OCI-LY3 (cell line): ENCODE measurements at regions not wholly inside any gene's neighbourhood (a gene's known extent, or its start where the extent isn't known, plus 50 kb on each side); places are given as distances from the start of the nearest gene placed in this dataset.

Source experiments
- H2AFZ ChIP-seq: fragments of 200-600, 300-600 bp; shearing (Covaris generic); 2 replicates; pipeline ENCODE4 v1.6.0; 2014; ENCODE audit warnings: antibody characterized with exemption, low read depth, low read length
- H3K27ac ChIP-seq: fragments of 200-600, 300-600 bp; sonication (generic); 2 replicates; pipeline ENCODE4 v1.5.1; 2014; ENCODE audit warnings: mild to moderate bottlenecking, low read length, moderate library complexity, mixed read lengths
- H3K27me3 ChIP-seq: fragments of 200-600, 300-600 bp; sonication (generic); 2 replicates; pipeline ENCODE4 v1.6.1; 2014; ENCODE audit warnings: low read depth, low read length, mixed read lengths
- H3K36me3 ChIP-seq: fragments of 200-600, 300-600 bp; sonication (generic); replicated peaks from 2 replicates; pipeline ENCODE3; 2014; ENCODE audit warnings: low read depth, low read length, mixed read lengths
- H3K4me1 ChIP-seq: fragments of 300-600, 200-600 bp; sonication (generic); 2 replicates; pipeline ENCODE4 v1.6.1; 2014; ENCODE audit warnings: low read length, mixed read lengths
- H3K4me2 ChIP-seq: fragments of 200-600, 300-600 bp; sonication (generic); 2 replicates; pipeline ENCODE4 v1.6.1; 2014; ENCODE audit warnings: low read length, mixed read lengths
- H3K4me3 ChIP-seq: fragments of 300-600, 200-600 bp; sonication (generic); 2 replicates; pipeline ENCODE4 v1.5.1; 2014; ENCODE audit warnings: antibody characterized with exemption, mild to moderate bottlenecking, low read length, moderate library complexity
- H3K79me2 ChIP-seq: fragments of 300-600, 200-600 bp; shearing (Covaris generic); 2 replicates; pipeline ENCODE4 v1.6.1; 2014; ENCODE audit warnings: mild to moderate bottlenecking, low read length, mixed read lengths
- H3K9ac ChIP-seq: fragments of 300-600, 200-600 bp; shearing (Covaris generic); 2 replicates; pipeline ENCODE4 v1.6.0; 2014; ENCODE audit warnings: mild to moderate bottlenecking, low read length, moderate library complexity
- H3K9me3 ChIP-seq: fragments of 200-600, 300-600 bp; shearing (Covaris generic); 2 replicates; pipeline ENCODE4 v1.6.1; 2014; ENCODE audit warnings: low read length, mixed read lengths; ENCODE audit not compliant: insufficient read depth
- H4K20me1 ChIP-seq: fragments of 200-600, 300-600 bp; sonication (generic); 2 replicates; pipeline ENCODE4 v1.6.1; 2016; ENCODE audit warnings: low read length, mixed read lengths; ENCODE audit not compliant: insufficient read depth
- CTCF ChIP-seq: fragments of 200-600, 300-600 bp; sonication (generic); IDR thresholded peaks from 2 replicates; pipeline ENCODE4 v1.5.1; 2014; ENCODE audit warnings: antibody characterized with exemption, low read length, low read depth
- EZH2phosphoT487 ChIP-seq: fragments of 200-600 bp; shearing (Covaris generic); IDR thresholded peaks from 2 replicates; pipeline ENCODE4 v1.6.1; 2018; ENCODE audit warnings: antibody characterized with exemption, mixed run types, low read depth

GRCh38 chr2:82282111-82282882 is 1977.7 kb upstream of the LRRTM1 start:
- H3K27ac ChIP-seq: no peak overlapping the region
- no peaks in the 10 kb centered on the region for H3K4me1 ChIP-seq
- no peak overlapping the region for H2AFZ ChIP-seq
- H4K20me1 ChIP-seq: no peaks in the 10 kb centered on the region
- H3K9ac ChIP-seq: no peak overlapping the region
- TF ChIP-seq EZH2phosphoT487: no peak
- TF ChIP-seq CTCF: peak; percentile 23; the same call in 1 of the 2 replicates
- H3K36me3 ChIP-seq: no peaks in the 10 kb centered on the region
- H3K79me2 ChIP-seq: no peaks in the 10 kb centered on the region
- H3K4me2 ChIP-seq: no peak overlapping the region
- no peak overlapping the region for H3K4me3 ChIP-seq
- no peaks in the 10 kb centered on the region for H3K27me3 ChIP-seq
- no peaks in the 10 kb centered on the region for H3K9me3 ChIP-seq

DNA sequence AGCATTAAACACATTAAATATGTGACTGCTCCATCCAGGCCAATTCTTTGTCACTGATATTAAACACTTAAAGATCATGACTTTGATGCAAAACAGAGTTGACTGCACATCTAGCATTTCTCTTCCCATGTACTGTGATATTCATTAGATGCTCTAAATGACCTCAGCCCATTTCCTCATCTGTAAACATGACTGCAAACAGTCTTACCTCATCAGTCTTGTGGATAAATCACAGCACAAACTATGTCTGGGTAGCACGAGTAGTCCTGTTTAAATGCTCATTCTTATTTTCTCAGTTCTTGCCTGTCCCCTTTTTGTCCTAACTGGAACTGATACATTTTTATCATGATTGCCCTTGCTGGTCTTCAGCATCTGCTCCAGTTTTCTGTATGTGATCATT is 1974.8 kb upstream of the LRRTM1 start:
- Histone ChIP-seq H3K4me1 (no peaks in the 10 kb centered on the region), H3K4me3 (no peak overlapping the region), H4K20me1 (no peaks in the 10 kb centered on the region), H3K27me3 (no peaks in the 10 kb centered on the region), H3K9ac (no peak overlapping the region), H3K4me2 (no peak overlapping the region), H2AFZ (no peak overlapping the region), H3K9me3 (no peaks in the 10 kb centered on the region), H3K27ac (no peak overlapping the region), H3K36me3 (no peaks in the 10 kb centered on the region), H3K79me2 (no peaks in the 10 kb centered on the region)
- no peak for TF ChIP-seq EZH2phosphoT487
- no peak for TF ChIP-seq CTCF

DNA sequence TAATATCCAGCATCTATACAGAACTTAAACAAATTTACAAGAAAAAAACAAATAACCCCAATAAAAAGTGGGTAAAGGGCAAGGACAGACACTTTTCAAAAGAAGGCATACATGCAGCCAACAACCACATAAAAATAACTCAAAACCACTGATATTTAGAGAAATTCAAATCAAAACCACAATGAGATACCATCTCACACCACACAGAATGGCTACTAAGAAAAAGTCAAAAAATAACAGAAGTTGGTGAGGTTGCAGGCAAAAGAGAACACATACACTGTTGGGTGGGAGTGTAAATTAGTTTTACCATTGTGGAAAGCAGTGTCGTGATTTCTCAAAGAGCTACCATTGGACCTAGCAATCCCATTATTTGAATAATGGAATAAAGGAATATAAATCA is 1973.9 kb upstream of the LRRTM1 start:
- TF ChIP-seq CTCF (no peak), EZH2phosphoT487 (no peak)
- Histone ChIP-seq H3K9ac (no peak overlapping the region), H3K4me3 (no peak overlapping the region), H3K79me2 (no peaks in the 10 kb centered on the region), H3K4me1 (no peaks in the 10 kb centered on the region), H4K20me1 (no peaks in the 10 kb centered on the region), H3K27ac (no peak overlapping the region), H3K36me3 (no peaks in the 10 kb centered on the region), H3K27me3 (no peaks in the 10 kb centered on the region), H2AFZ (no peak overlapping the region), H3K9me3 (no peaks in the 10 kb centered on the region), H3K4me2 (no peak overlapping the region)

GRCh38 chr2:82275599-82275998 is 1971.0 kb upstream of the LRRTM1 start:
- no peaks in the 10 kb centered on the region for H3K9me3 ChIP-seq
- TF ChIP-seq EZH2phosphoT487: no peak
- no peaks in the 10 kb centered on the region for H3K36me3 ChIP-seq
- H2AFZ ChIP-seq: no peak overlapping the region
- H3K4me2 ChIP-seq: no peak overlapping the region
- no peaks in the 10 kb centered on the region for H3K4me1 ChIP-seq
- no peaks in the 10 kb centered on the region for H3K27me3 ChIP-seq
- no peaks in the 10 kb centered on the region for H3K79me2 ChIP-seq
- H3K9ac ChIP-seq: no peak overlapping the region
- no peak overlapping the region for H3K4me3 ChIP-seq
- no peak overlapping the region for H3K27ac ChIP-seq
- H4K20me1 ChIP-seq: no peaks in the 10 kb centered on the region
